HEK293 (cell line): ENCODE measurements at regions not wholly inside any gene's neighbourhood (a gene's known extent, or its start where the extent isn't known, plus 50 kb on each side); places are given as distances from the start of the nearest gene placed in this dataset.

Experiments used
- CTCF ChIA-PET: fragments of 350-600 bp; formaldehyde crosslinking; extraction: SDS; loops from one replicate; lab custom pipeline; 2021; ENCODE audit warnings: antibody characterized with exemption; lab: Yijun Ruan, JAX
- POLR2A ChIA-PET: fragments of 300-600 bp; formaldehyde crosslinking; extraction: SDS; loops from one replicate; lab custom pipeline; 2020; ENCODE audit warnings: antibody characterized with exemption, inconsistent platforms; lab: Yijun Ruan, JAX
- H3K27ac ChIP-seq: fragments of 200-500 bp; sonication (Bioruptor generic); 2 replicates; pipeline ENCODE4 v1.5.1; 2014; ENCODE audit warnings: low read depth, low read length, control low read depth, inconsistent platforms; ENCODE audit errors: extremely low read depth
- H3K36me3 ChIP-seq, 2 experiments: fragments of 200-500 bp in 1 of 2; sonication (Bioruptor generic) in 1 of 2; 1 replicate in 1 of 2; 2 replicates in 1 of 2; pipeline ENCODE4 v1.5.1; 2014 to 2017; ENCODE audit warnings: inconsistent platforms in 2 of 2, low read length in 2 of 2; ENCODE audit not compliant: control insufficient read depth in 2 of 2, insufficient read depth in 1 of 2
- H3K4me1 ChIP-seq: fragments of 200-500 bp; sonication (Bioruptor generic); 2 replicates; pipeline ENCODE4 v1.5.1; 2014; ENCODE audit warnings: mild to moderate bottlenecking, low read length, inconsistent platforms; ENCODE audit not compliant: control insufficient read depth, insufficient read depth
- H3K4me3 ChIP-seq: 2 replicates; pipeline ENCODE4 v1.5.1; 2011; ENCODE audit warnings: low read depth, mild to moderate bottlenecking, control low read depth, low read length, moderate library complexity
- H3K9me3 ChIP-seq: fragments of 200-500 bp; sonication (Bioruptor generic); 2 replicates; pipeline ENCODE4 v1.5.1; 2014; ENCODE audit warnings: low read depth, low read length, inconsistent platforms; ENCODE audit not compliant: control insufficient read depth, insufficient read depth
- KLF1 ChIP-seq: fragments of 450-650 bp; formaldehyde crosslinking; IDR thresholded peaks from 2 replicates; pipeline ENCODE4 v1.5.1; 2016; ENCODE audit warnings: missing biosample characterization, missing genetic modification characterization
- MYNN ChIP-seq: fragments of 450-650 bp; formaldehyde crosslinking; IDR thresholded peaks from 2 replicates; pipeline ENCODE4 v1.5.1; 2016; ENCODE audit warnings: missing biosample characterization, missing genetic modification characterization, borderline replicate concordance
- OVOL3 ChIP-seq: fragments of 450-650 bp; formaldehyde crosslinking; IDR thresholded peaks from 2 replicates; pipeline ENCODE4 v1.5.1; 2016; ENCODE audit warnings: missing biosample characterization, missing genetic modification characterization
- PBX3 ChIP-seq: sonication (generic); formaldehyde crosslinking; IDR thresholded peaks from 2 replicates; pipeline ENCODE4 v1.8.1; 2022; ENCODE audit warnings: mild to moderate bottlenecking, moderate library complexity, missing genetic modification reagents
- PRDM1 ChIP-seq: fragments of 450-650 bp; formaldehyde crosslinking; IDR thresholded peaks from 2 replicates; pipeline ENCODE4; 2016; ENCODE audit warnings: missing biosample characterization, missing genetic modification characterization
- ZBTB21 ChIP-seq: fragments of 450-650 bp; formaldehyde crosslinking; IDR thresholded peaks from 2 replicates; pipeline ENCODE4 v1.5.1; 2017; ENCODE audit warnings: missing biosample characterization, missing genetic modification characterization
- ZBTB48 ChIP-seq: fragments of 450-650 bp; formaldehyde crosslinking; IDR thresholded peaks from 2 replicates; pipeline ENCODE4 v1.5.1; 2016; ENCODE audit warnings: missing biosample characterization, missing genetic modification characterization
- ZNF112 ChIP-seq: fragments of 450-650 bp; formaldehyde crosslinking; IDR thresholded peaks from 2 replicates; pipeline ENCODE4 v1.5.0; 2017; ENCODE audit warnings: missing biosample characterization, missing genetic modification characterization
- ZNF24 ChIP-seq: fragments of 450-650 bp; formaldehyde crosslinking; IDR thresholded peaks from 2 replicates; pipeline ENCODE4 v1.5.1; 2016; ENCODE audit warnings: missing biosample characterization, missing genetic modification characterization
- ZNF274 ChIP-seq, 2 experiments: fragments of 200-500 bp in 1 of 2; fragments of 450-650 bp in 1 of 2; sonication (Bioruptor generic) in 1 of 2; formaldehyde crosslinking in 1 of 2; IDR thresholded peaks; 2 replicates each; pipeline versions ENCODE4 v1.5.1 to v1.6.1; 2014 to 2016; ENCODE audit warnings: borderline replicate concordance in 1 of 2, inconsistent platforms in 1 of 2, low read length in 1 of 2, missing biosample characterization in 1 of 2, missing genetic modification characterization in 1 of 2
- ZNF341 ChIP-seq: fragments of 450-650 bp; formaldehyde crosslinking; IDR thresholded peaks from 2 replicates; pipeline ENCODE4; 2016; ENCODE audit warnings: low read depth, missing biosample characterization, missing genetic modification characterization
- ZNF366 ChIP-seq: fragments of 450-650 bp; formaldehyde crosslinking; conservative IDR thresholded peaks from 2 replicates; pipeline ENCODE4 v1.5.1; 2016; ENCODE audit warnings: missing biosample characterization, missing genetic modification characterization
- ZNF404 ChIP-seq: fragments of 450-650 bp; formaldehyde crosslinking; IDR thresholded peaks from 2 replicates; pipeline ENCODE4 v1.5.1; 2017; ENCODE audit warnings: missing biosample characterization, missing genetic modification characterization
- ZNF513 ChIP-seq: fragments of 450-650 bp; IDR thresholded peaks from 2 replicates; pipeline ENCODE4 v1.5.1; 2018; ENCODE audit warnings: missing biosample characterization, missing genetic modification characterization
- ZNF560 ChIP-seq: fragments of 450-650 bp; formaldehyde crosslinking; IDR thresholded peaks from 2 replicates; pipeline ENCODE4 v1.5.1; 2017; ENCODE audit warnings: missing biosample characterization, missing genetic modification characterization, borderline replicate concordance
- ZNF561 ChIP-seq: fragments of 450-650 bp; IDR thresholded peaks from 2 replicates; pipeline ENCODE4 v1.5.1; 2018; ENCODE audit warnings: missing biosample characterization, missing genetic modification characterization, borderline replicate concordance
- ZNF624 ChIP-seq: fragments of 450-650 bp; formaldehyde crosslinking; IDR thresholded peaks from 2 replicates; pipeline ENCODE4 v1.5.1; 2017; ENCODE audit warnings: missing biosample characterization, missing genetic modification characterization
- ZNF660 ChIP-seq: fragments of 450-650 bp; IDR thresholded peaks from 2 replicates; pipeline ENCODE4 v1.5.1; 2018; ENCODE audit warnings: missing biosample characterization, mild to moderate bottlenecking, missing genetic modification characterization
- ZNF692 ChIP-seq: fragments of 450-650 bp; formaldehyde crosslinking; IDR thresholded peaks from 2 replicates; pipeline ENCODE4 v1.5.1; 2016; ENCODE audit warnings: missing biosample characterization, missing genetic modification characterization
- ZNF830 ChIP-seq: fragments of 450-650 bp; IDR thresholded peaks from 2 replicates; pipeline ENCODE4 v1.5.0; 2018; ENCODE audit warnings: missing biosample characterization, missing genetic modification characterization, low read depth, mild to moderate bottlenecking, moderate library complexity
- ZNF837 ChIP-seq: fragments of 450-650 bp; formaldehyde crosslinking; IDR thresholded peaks from 2 replicates; pipeline ENCODE4 v1.5.1; 2016; ENCODE audit warnings: missing biosample characterization, missing genetic modification characterization
- ZNF843 ChIP-seq: fragments of 450-650 bp; formaldehyde crosslinking; IDR thresholded peaks from 2 replicates; pipeline ENCODE4 v1.5.1; 2016; ENCODE audit warnings: missing biosample characterization, missing genetic modification characterization

- ChIA-PET POLR2A (no interaction called here), CTCF (no interaction called here)
- Histone ChIP-seq H3K27ac (no peak overlapping the region), H3K36me3 (no peaks in the 10 kb centered on the region), H3K4me1 (no peaks in the 10 kb centered on the region), H3K4me3 (no peak overlapping the region), H3K9me3 (no peaks in the 10 kb centered on the region)
- no peak for TF ChIP-seq PRDM1 (tag by site-specific recombination)
- TF ChIP-seq ZNF837 (tag by site-specific recombination), result no peak
- TF ChIP-seq ZNF843 (tag by site-specific recombination), result no peak
- TF ChIP-seq ZNF112 (tag by site-specific recombination), result no peak
- no peak for TF ChIP-seq ZNF561 (tag by site-specific recombination)
- TF ChIP-seq ZNF624 (tag by site-specific recombination), result no peak
- no peak for TF ChIP-seq ZNF692 (tag by site-specific recombination)
- TF ChIP-seq ZNF274 (IDR thresholded peaks at IDR 0.05; ENCODE audit: low read length), result no peak
- TF ChIP-seq ZNF274 (tag by site-specific recombination; IDR thresholded peaks at IDR 0.05; ENCODE audit: borderline replicate concordance), result no peak
- no peak for TF ChIP-seq OVOL3 (tag by site-specific recombination)
- TF ChIP-seq ZNF513 (tag by site-specific recombination), result no peak
- no peak for TF ChIP-seq ZNF830
- TF ChIP-seq ZNF24, result no peak
- no peak for TF ChIP-seq KLF1 (tag by site-specific recombination)
- no peak for TF ChIP-seq ZBTB48 (tag by site-specific recombination)
- TF ChIP-seq ZNF560, result no peak
- no peak for TF ChIP-seq MYNN (tag by site-specific recombination)
- TF ChIP-seq ZNF366, result no peak
- TF ChIP-seq ZNF341 (tag by site-specific recombination), result no peak
Measured at GRCh38 chr2:116718451-116718850, 1096.0 kb upstream of the DDX18 start.

- Histone ChIP-seq H3K4me1 (no peaks in the 10 kb centered on the region), H3K27ac (no peak overlapping the region)
Measured at GRCh38 chr2:116719836-116720235, 1094.7 kb upstream of the DDX18 start.

More at GRCh38 chr2:116719836-116720235, 1094.7 kb upstream of the DDX18 start:
- TF ChIP-seq ZBTB21 (tag by site-specific recombination) (peak; percentile 33; the same call in 1 of the 2 replicates), PBX3 (CRISPR knock-in tag) (no peak), ZNF404 (tag by site-specific recombination) (no peak), ZNF660 (tag by site-specific recombination) (peak; percentile 84)
- TF ChIP-seq, all 188 proteins: peak for 2
- Histone ChIP-seq H3K4me3 (no peak overlapping the region), H3K9me3 (no peaks in the 10 kb centered on the region), H3K36me3 (no peaks in the 10 kb centered on the region)
- ChIA-PET POLR2A (interaction anchor here (0.6 kb wide), 1 partner anchor 14 kb away, joined by 11 read pairs; no protein-coding TSS in a partner anchor), CTCF (no interaction called here)
